ENCODE measurements at regions not wholly inside any gene's neighbourhood (a gene's known extent, or its start where the extent isn't known, plus 50 kb on each side); places are given as distances from the start of the nearest gene placed in this dataset.

GRCh38 chrX:4249401-4249800 lies 536.0 kb upstream of the PRKX start:
- H3K27me3 ChIP-seq: no peaks in the 10 kb centered on the region
- no peaks in the 10 kb centered on the region for H3K4me1 ChIP-seq
- H3K36me3 ChIP-seq: no peaks in the 10 kb centered on the region
- no peak overlapping the region for H3K27ac ChIP-seq
- TF ChIP-seq, protein P1, sequence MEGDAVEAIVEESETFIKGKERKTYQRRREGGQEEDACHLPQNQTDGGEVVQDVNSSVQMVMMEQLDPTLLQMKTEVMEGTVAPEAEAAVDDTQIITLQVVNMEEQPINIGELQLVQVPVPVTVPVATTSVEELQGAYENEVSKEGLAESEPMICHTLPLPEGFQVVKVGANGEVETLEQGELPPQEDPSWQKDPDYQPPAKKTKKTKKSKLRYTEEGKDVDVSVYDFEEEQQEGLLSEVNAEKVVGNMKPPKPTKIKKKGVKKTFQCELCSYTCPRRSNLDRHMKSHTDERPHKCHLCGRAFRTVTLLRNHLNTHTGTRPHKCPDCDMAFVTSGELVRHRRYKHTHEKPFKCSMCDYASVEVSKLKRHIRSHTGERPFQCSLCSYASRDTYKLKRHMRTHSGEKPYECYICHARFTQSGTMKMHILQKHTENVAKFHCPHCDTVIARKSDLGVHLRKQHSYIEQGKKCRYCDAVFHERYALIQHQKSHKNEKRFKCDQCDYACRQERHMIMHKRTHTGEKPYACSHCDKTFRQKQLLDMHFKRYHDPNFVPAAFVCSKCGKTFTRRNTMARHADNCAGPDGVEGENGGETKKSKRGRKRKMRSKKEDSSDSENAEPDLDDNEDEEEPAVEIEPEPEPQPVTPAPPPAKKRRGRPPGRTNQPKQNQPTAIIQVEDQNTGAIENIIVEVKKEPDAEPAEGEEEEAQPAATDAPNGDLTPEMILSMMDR (IDR thresholded peaks at IDR 0.05): no peak
- no peak for TF ChIP-seq POLR2A (IDR thresholded peaks at IDR 0.05)
- no peaks in the 10 kb centered on the region for H3K9me3 ChIP-seq
- H3K4me3 ChIP-seq: no peak overlapping the region
- DNase-seq: no peak

DNA sequence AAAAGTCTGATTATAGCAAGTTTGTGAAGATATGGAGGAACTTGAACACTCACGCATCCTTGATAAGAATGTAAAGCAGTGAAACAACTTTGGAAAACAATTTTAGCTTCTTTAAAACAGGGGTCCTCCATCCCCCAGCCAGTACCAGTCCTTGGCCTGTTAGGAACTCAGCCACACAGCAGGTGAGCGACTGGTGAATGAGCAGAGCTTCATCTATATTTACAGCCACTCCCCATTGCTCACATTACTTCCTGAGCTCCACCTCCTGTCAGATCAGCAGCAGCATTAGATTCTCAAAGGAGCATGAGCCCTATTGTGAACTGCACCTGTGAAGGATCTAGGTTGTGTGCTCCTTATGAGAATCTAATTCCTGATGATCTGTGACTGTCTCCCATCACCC lies 530.3 kb upstream of the PRKX start:
- no peak overlapping the region for H3K4me3 ChIP-seq
- H3K36me3 ChIP-seq: no peaks in the 10 kb centered on the region
- TF ChIP-seq, protein P1 (IDR thresholded peaks at IDR 0.05): no peak
- no peak for TF ChIP-seq POLR2A (IDR thresholded peaks at IDR 0.05)
- H3K27me3 ChIP-seq: no peaks in the 10 kb centered on the region
- H3K4me1 ChIP-seq: no peaks in the 10 kb centered on the region
- H3K9me3 ChIP-seq: no peaks in the 10 kb centered on the region
- no peak for DNase-seq
- H3K27ac ChIP-seq: no peak overlapping the region

GRCh38 chrX:4240541-4241194 lies 527.2 kb upstream of the PRKX start:
- Histone ChIP-seq H3K4me3 (no peak overlapping the region), H3K9me3 (no peaks in the 10 kb centered on the region), H3K27ac (no peak overlapping the region), H3K4me1 (no peaks in the 10 kb centered on the region), H3K27me3 (no peaks in the 10 kb centered on the region), H3K36me3 (no peaks in the 10 kb centered on the region)
- TF ChIP-seq, protein P1 (IDR thresholded peaks at IDR 0.05): no peak
- no peak for TF ChIP-seq POLR2A (IDR thresholded peaks at IDR 0.05)
- no peak for DNase-seq

DNA sequence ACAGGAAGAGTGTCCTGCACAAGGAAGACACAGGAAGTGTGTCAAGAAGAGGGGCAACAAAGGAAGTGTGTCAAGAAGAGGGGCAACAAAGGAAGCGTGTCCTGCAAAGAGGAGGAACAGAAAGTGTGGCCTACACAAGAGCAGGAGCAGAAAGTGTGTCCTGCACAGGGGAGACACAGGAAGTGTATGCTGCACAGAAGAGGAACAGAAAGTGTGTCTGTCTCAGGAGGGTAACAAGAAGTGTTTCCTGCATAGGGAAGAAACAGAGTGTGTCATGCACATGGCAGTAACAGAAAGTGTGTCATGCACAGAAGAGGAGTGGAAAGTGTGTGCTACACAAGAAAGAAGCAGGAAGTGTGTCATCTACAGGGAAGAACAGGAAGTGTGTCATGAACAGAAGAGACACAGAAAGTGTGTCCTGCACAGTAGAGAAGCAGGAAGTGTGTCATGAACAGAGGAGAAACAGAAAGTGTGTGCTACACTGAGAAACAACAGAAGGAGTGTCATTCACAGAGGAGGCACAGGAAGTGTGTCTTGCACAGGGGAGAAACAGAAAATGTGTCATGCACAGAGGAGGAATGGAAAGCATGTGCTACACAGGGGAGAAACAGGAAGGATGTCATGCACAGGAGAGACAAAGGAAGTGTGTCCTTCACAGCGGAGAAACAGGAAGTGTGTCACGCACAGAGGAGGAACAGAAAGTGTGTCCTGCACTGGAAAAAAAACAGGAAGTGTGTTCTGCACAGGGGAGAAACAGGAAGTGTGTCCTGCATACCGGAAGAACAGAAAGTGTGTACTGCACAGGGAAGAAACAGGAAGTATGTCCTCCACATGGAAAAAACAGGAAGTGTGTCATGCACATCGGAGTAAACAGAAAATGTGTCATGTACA lies 526.4 kb upstream of the PRKX start:
- H3K36me3 ChIP-seq: no peaks in the 10 kb centered on the region
- DNase-seq: no peak
- no peaks in the 10 kb centered on the region for H3K4me1 ChIP-seq
- H3K27me3 ChIP-seq: no peaks in the 10 kb centered on the region
- no peaks in the 10 kb centered on the region for H3K9me3 ChIP-seq
- H3K27ac ChIP-seq: no peak overlapping the region
- no peak overlapping the region for H3K4me3 ChIP-seq
- no peak for TF ChIP-seq POLR2A (IDR thresholded peaks at IDR 0.05)
- TF ChIP-seq, protein P1 (IDR thresholded peaks at IDR 0.05): no peak

DNA sequence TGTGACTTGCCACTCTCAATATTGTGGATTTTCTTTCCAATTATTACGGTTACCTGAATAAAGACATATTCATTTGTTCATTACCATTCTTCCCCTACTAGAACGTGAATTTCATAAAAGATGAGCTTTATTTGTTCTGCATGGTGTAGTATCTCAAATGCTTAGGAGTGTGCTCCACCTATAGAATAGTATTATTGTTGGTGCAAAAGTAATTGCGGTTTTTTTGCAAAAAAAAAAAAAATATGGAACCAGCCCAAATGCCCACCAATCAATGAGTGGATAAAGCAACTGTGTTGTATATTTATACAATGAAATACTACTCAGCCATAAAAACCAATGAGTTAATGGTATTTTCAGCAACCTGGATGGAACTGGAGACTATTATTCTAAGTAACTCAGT lies 525.5 kb upstream of the PRKX start:
- no peak overlapping the region for H3K27ac ChIP-seq
- DNase-seq: no peak
- no peaks in the 10 kb centered on the region for H3K9me3 ChIP-seq
- H3K4me1 ChIP-seq: no peaks in the 10 kb centered on the region
- H3K27me3 ChIP-seq: no peaks in the 10 kb centered on the region
- TF ChIP-seq, protein P1 (IDR thresholded peaks at IDR 0.05): no peak
- no peak for TF ChIP-seq POLR2A (IDR thresholded peaks at IDR 0.05)
- no peaks in the 10 kb centered on the region for H3K36me3 ChIP-seq
- H3K4me3 ChIP-seq: no peak overlapping the region

Data from Peyer's patch (tissue), 4 donors.